ENCODE measurements at regions not wholly inside any gene's neighbourhood (a gene's known extent, or its start where the extent isn't known, plus 50 kb on each side); places are given as distances from the start of the nearest gene placed in this dataset.
"Not testable (repeated sequence)": the region's sequence is repeated elsewhere in the genome, so short reads cannot be mapped to it uniquely, and the experiment has no call there.

DNA sequence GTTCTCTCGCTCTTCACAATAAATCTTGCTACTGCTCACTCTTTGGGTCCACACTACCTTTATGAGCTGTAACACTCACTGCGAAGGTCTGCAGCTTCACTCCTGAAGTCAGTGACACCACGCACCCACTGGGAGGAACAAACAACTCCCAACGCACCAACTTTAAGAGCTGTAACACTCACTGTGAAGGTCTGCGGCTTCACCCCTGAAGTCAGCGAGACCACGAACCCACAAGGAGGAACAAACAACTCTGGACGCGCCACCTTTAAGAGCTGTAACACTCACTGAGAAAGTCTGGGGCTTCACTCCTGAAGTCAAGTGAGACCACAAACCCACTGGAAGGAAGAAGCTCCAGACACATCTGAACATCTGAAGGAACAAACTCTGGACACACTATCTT, 89.5 kb upstream of the ITM2A start:
- not testable (repeated sequence) for H3K9me3 ChIP-seq (ENCODE audit: insufficient read depth, low read depth, low read length); H3K79me1 ChIP-seq (ENCODE audit: low read length); H3K4me2 ChIP-seq (ENCODE audit: low read length); H4K8ac ChIP-seq (ENCODE audit: low read depth, low read length); DNase-seq; H3K4ac ChIP-seq (ENCODE audit: low read depth, low read length); H3K4me3 ChIP-seq (ENCODE audit: low read depth, low read length); H4K91ac ChIP-seq (ENCODE audit: low read depth, low read length); H3K18ac ChIP-seq (ENCODE audit: low read length); H3K9ac ChIP-seq (ENCODE audit: low read length); H2AFZ ChIP-seq (ENCODE audit: insufficient read depth, low read length, poor library complexity); H3K36me3 ChIP-seq (ENCODE audit: control insufficient read depth in 1 of 2, insufficient read depth in 2 of 2, low read length in 2 of 2); H3K14ac ChIP-seq (ENCODE audit: low read length); H3K79me2 ChIP-seq (ENCODE audit: control insufficient read depth, insufficient read depth, low read length, poor library complexity); H2AK5ac ChIP-seq (ENCODE audit: low read length); H3K27ac ChIP-seq (ENCODE audit: low read depth, low read length); H3K4me1 ChIP-seq (ENCODE audit: control insufficient read depth in 1 of 2, insufficient read depth in 2 of 2, low read length in 2 of 2); H3K27me3 ChIP-seq (ENCODE audit: insufficient read depth, low read length); H3K23ac ChIP-seq (ENCODE audit: low read length); H2BK5ac ChIP-seq (ENCODE audit: low read depth, low read length, poor library complexity); H2BK12ac ChIP-seq (ENCODE audit: low read length); H2BK120ac ChIP-seq (ENCODE audit: insufficient read depth, low read length, poor library complexity); H4K12ac ChIP-seq (ENCODE audit: low read depth, low read length)
- WGBS (ENCODE audit: extremely low coverage, insufficient coverage, insufficient read length), result no CpG with 5 or more reads among the region's 9 CpGs

DNA sequence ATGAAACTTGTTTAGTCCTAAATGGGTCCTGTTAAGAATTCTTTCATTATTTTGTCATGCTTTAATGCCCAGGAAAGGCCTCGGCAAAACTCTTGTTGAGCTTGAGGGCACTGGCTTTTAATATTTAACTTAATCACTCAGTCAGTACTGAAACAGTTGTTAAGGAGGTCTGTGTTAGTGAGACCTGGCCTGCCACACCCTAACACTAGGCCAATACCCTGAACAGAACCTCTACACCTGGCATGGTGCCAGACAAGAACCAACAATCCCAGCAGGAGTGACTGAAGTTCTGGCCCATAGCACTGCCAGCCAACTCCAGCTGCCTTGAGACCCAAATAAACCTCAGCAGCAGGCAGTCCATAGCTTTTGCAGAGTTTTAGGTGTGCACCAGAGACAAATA, 85.7 kb upstream of the ITM2A start:
- H3K9me3 ChIP-seq (ENCODE audit: insufficient read depth, low read depth, low read length), result no peaks in the 10 kb centered on the region
- H3K4me3 ChIP-seq (ENCODE audit: low read depth, low read length), result no peak overlapping the region
- DNase-seq, result no peak
- no peak overlapping the region for H4K91ac ChIP-seq (ENCODE audit: low read depth, low read length)
- no peak overlapping the region for H2BK5ac ChIP-seq (ENCODE audit: low read depth, low read length, poor library complexity)
- no CpG with 5 or more reads among the region's 1 CpG for WGBS (ENCODE audit: extremely low coverage, insufficient coverage, insufficient read length)
- no peak overlapping the region for H3K23ac ChIP-seq (ENCODE audit: low read length)
- no peaks in the 10 kb centered on the region for H3K27me3 ChIP-seq (ENCODE audit: insufficient read depth, low read length)
- no peak overlapping the region for H4K12ac ChIP-seq (ENCODE audit: low read depth, low read length)
- H2BK12ac ChIP-seq (ENCODE audit: low read length), result no peak overlapping the region
- no peaks in the 10 kb centered on the region for H3K4me1 ChIP-seq (ENCODE audit: control insufficient read depth in 1 of 2, insufficient read depth in 2 of 2, low read length in 2 of 2)
- no peak overlapping the region for H3K4ac ChIP-seq (ENCODE audit: low read depth, low read length)
- no peak overlapping the region for H2AK5ac ChIP-seq (ENCODE audit: low read length)
- H4K8ac ChIP-seq (ENCODE audit: low read depth, low read length), result no peak overlapping the region
- H3K9ac ChIP-seq (ENCODE audit: low read length), result no peak overlapping the region
- H2BK120ac ChIP-seq (ENCODE audit: insufficient read depth, low read length, poor library complexity), result no peak overlapping the region
- H3K4me2 ChIP-seq (ENCODE audit: low read length), result no peak overlapping the region
- H2AFZ ChIP-seq (ENCODE audit: insufficient read depth, low read length, poor library complexity), result no peak overlapping the region
- H3K36me3 ChIP-seq (ENCODE audit: control insufficient read depth in 1 of 2, insufficient read depth in 2 of 2, low read length in 2 of 2), result no peaks in the 10 kb centered on the region
- no peak overlapping the region for H3K14ac ChIP-seq (ENCODE audit: low read length)
- no peak overlapping the region for H3K27ac ChIP-seq (ENCODE audit: low read depth, low read length)
- no peak overlapping the region for H3K18ac ChIP-seq (ENCODE audit: low read length)
- no peaks in the 10 kb centered on the region for H3K79me2 ChIP-seq (ENCODE audit: control insufficient read depth, insufficient read depth, low read length, poor library complexity)
- no peaks in the 10 kb centered on the region for H3K79me1 ChIP-seq (ENCODE audit: low read length)

DNA sequence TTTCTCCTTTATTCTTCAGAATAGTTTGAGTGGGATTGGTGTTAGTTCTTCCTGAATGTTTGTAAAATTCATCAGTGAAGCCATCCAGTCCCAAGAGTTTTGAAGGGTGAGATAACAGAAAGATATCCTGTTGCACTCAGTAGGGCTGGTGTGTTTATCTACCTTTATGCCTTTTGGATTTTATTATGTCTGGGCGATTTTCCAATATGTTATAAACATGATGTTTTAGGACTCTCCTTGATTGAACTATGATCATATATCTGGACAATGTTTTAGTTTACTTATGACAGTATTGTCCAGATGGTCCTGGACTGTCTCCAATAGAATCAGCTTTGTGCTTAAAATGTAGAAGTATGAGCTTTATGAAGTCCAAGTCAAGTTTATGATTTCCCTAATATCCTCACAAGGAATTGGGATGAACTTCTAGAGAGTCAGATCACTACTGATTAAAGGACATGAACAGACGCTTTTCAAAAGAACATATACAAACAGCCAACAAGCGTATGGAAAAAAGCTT, 77.6 kb upstream of the ITM2A start:
- Histone ChIP-seq H2AFZ (ENCODE audit: insufficient read depth, low read length, poor library complexity) (no peak overlapping the region), H3K14ac (ENCODE audit: low read length) (no peak overlapping the region), H4K12ac (ENCODE audit: low read depth, low read length) (no peak overlapping the region), H4K8ac (ENCODE audit: low read depth, low read length) (no peak overlapping the region), H3K4me3 (ENCODE audit: low read depth, low read length) (no peak overlapping the region), H2BK120ac (ENCODE audit: insufficient read depth, low read length, poor library complexity) (no peak overlapping the region), H3K27ac (ENCODE audit: low read depth, low read length) (no peak overlapping the region), H2BK5ac (ENCODE audit: low read depth, low read length, poor library complexity) (no peak overlapping the region), H3K9ac (ENCODE audit: low read length) (no peak overlapping the region), H3K36me3 (ENCODE audit: control insufficient read depth in 1 of 2, insufficient read depth in 2 of 2, low read length in 2 of 2) (no peaks in the 10 kb centered on the region), H3K9me3 (ENCODE audit: insufficient read depth, low read depth, low read length) (no peaks in the 10 kb centered on the region), H3K79me1 (ENCODE audit: low read length) (no peaks in the 10 kb centered on the region), H2AK5ac (ENCODE audit: low read length) (no peak overlapping the region), H3K23ac (ENCODE audit: low read length) (no peak overlapping the region), H3K18ac (ENCODE audit: low read length) (no peak overlapping the region), H3K27me3 (ENCODE audit: insufficient read depth, low read length) (no peaks in the 10 kb centered on the region), H3K4me2 (ENCODE audit: low read length) (no peak overlapping the region), H4K91ac (ENCODE audit: low read depth, low read length) (no peak overlapping the region), H3K4me1 (ENCODE audit: control insufficient read depth in 1 of 2, insufficient read depth in 2 of 2, low read length in 2 of 2) (no peaks in the 10 kb centered on the region), H3K4ac (ENCODE audit: low read depth, low read length) (no peak overlapping the region), H3K79me2 (ENCODE audit: control insufficient read depth, insufficient read depth, low read length, poor library complexity) (no peaks in the 10 kb centered on the region), H2BK12ac (ENCODE audit: low read length) (no peak overlapping the region)
- DNase-seq, result no peak
- no CpG with 5 or more reads among the region's 3 CpGs for WGBS (ENCODE audit: extremely low coverage, insufficient coverage, insufficient read length)

DNA sequence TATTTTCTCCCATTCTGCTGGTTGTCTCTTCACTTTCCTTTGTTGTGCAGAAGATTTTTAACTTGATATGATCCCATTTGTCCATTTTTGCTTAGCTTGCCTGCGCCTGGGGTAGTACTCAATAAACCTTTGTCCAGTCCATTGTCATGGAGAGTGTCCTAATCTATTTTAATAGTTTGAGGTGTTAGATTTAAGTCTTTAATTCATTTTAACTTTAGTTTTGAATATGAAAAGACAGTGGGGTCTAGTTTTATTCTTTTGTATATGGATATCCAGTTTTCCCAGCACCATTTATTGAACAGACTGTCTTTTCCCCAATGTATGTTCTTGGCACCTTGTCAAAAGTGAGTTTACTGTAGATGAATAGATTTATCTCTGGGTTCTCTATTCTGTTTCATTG, 76.0 kb upstream of the ITM2A start:
- Histone ChIP-seq H3K14ac (ENCODE audit: low read length) (no peak overlapping the region), H2BK120ac (ENCODE audit: insufficient read depth, low read length, poor library complexity) (no peak overlapping the region), H3K36me3 (ENCODE audit: control insufficient read depth in 1 of 2, insufficient read depth in 2 of 2, low read length in 2 of 2) (no peaks in the 10 kb centered on the region), H3K9me3 (ENCODE audit: insufficient read depth, low read depth, low read length) (no peaks in the 10 kb centered on the region), H3K4me2 (ENCODE audit: low read length) (no peak overlapping the region), H3K27me3 (ENCODE audit: insufficient read depth, low read length) (no peaks in the 10 kb centered on the region), H3K27ac (ENCODE audit: low read depth, low read length) (no peak overlapping the region), H3K18ac (ENCODE audit: low read length) (no peak overlapping the region), H4K91ac (ENCODE audit: low read depth, low read length) (no peak overlapping the region), H3K4me1 (ENCODE audit: control insufficient read depth in 1 of 2, insufficient read depth in 2 of 2, low read length in 2 of 2) (no peaks in the 10 kb centered on the region), H3K79me2 (ENCODE audit: control insufficient read depth, insufficient read depth, low read length, poor library complexity) (no peaks in the 10 kb centered on the region), H3K9ac (ENCODE audit: low read length) (no peak overlapping the region), H3K4me3 (ENCODE audit: low read depth, low read length) (no peak overlapping the region), H3K23ac (ENCODE audit: low read length) (no peak overlapping the region), H3K4ac (ENCODE audit: low read depth, low read length) (no peak overlapping the region), H4K12ac (ENCODE audit: low read depth, low read length) (no peak overlapping the region), H2BK5ac (ENCODE audit: low read depth, low read length, poor library complexity) (no peak overlapping the region), H2BK12ac (ENCODE audit: low read length) (no peak overlapping the region), H2AFZ (ENCODE audit: insufficient read depth, low read length, poor library complexity) (no peak overlapping the region), H3K79me1 (ENCODE audit: low read length) (no peaks in the 10 kb centered on the region), H2AK5ac (ENCODE audit: low read length) (no peak overlapping the region), H4K8ac (ENCODE audit: low read depth, low read length) (no peak overlapping the region)
- no CpG with 5 or more reads among the region's 1 CpG for WGBS (ENCODE audit: extremely low coverage, insufficient coverage, insufficient read length)
- no peak for DNase-seq

Measured in trophoblast cell (in vitro differentiated cells and primary cell).